ENCODE measurements at regions not wholly inside any gene's neighbourhood (a gene's known extent, or its start where the extent isn't known, plus 50 kb on each side); places are given as distances from the start of the nearest gene placed in this dataset.

DNA sequence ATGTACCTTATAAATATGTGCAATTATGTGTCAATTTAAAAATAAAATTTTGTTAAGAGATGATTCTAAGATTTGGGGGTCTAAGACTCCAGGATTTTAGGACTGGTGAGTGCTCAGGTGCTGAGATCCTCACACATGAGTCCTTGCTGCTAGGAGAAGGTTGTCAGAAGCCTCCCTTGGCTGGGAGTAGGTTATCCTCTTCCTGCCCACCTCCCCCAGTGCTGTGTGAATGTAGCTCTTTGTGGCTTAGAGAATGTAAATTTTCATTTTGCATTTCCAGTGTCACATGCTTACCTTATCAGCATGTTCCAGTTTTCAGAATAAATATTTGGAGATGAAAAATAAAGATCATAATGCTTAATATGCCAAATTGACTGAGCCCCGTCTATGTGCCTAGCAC lies 114.2 kb upstream of the MDM1 start:
- no peak for TF ChIP-seq POLR2A (IDR thresholded peaks at IDR 0.05)
- TF ChIP-seq, protein P1, sequence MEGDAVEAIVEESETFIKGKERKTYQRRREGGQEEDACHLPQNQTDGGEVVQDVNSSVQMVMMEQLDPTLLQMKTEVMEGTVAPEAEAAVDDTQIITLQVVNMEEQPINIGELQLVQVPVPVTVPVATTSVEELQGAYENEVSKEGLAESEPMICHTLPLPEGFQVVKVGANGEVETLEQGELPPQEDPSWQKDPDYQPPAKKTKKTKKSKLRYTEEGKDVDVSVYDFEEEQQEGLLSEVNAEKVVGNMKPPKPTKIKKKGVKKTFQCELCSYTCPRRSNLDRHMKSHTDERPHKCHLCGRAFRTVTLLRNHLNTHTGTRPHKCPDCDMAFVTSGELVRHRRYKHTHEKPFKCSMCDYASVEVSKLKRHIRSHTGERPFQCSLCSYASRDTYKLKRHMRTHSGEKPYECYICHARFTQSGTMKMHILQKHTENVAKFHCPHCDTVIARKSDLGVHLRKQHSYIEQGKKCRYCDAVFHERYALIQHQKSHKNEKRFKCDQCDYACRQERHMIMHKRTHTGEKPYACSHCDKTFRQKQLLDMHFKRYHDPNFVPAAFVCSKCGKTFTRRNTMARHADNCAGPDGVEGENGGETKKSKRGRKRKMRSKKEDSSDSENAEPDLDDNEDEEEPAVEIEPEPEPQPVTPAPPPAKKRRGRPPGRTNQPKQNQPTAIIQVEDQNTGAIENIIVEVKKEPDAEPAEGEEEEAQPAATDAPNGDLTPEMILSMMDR (IDR thresholded peaks at IDR 0.05): no peak
